ENCODE measurements at regions not wholly inside any gene's neighbourhood (a gene's known extent, or its start where the extent isn't known, plus 50 kb on each side); places are given as distances from the start of the nearest gene placed in this dataset.
"Not testable (repeated sequence)": the region's sequence is repeated elsewhere in the genome, so short reads cannot be mapped to it uniquely, and the experiment has no call there.

DNA sequence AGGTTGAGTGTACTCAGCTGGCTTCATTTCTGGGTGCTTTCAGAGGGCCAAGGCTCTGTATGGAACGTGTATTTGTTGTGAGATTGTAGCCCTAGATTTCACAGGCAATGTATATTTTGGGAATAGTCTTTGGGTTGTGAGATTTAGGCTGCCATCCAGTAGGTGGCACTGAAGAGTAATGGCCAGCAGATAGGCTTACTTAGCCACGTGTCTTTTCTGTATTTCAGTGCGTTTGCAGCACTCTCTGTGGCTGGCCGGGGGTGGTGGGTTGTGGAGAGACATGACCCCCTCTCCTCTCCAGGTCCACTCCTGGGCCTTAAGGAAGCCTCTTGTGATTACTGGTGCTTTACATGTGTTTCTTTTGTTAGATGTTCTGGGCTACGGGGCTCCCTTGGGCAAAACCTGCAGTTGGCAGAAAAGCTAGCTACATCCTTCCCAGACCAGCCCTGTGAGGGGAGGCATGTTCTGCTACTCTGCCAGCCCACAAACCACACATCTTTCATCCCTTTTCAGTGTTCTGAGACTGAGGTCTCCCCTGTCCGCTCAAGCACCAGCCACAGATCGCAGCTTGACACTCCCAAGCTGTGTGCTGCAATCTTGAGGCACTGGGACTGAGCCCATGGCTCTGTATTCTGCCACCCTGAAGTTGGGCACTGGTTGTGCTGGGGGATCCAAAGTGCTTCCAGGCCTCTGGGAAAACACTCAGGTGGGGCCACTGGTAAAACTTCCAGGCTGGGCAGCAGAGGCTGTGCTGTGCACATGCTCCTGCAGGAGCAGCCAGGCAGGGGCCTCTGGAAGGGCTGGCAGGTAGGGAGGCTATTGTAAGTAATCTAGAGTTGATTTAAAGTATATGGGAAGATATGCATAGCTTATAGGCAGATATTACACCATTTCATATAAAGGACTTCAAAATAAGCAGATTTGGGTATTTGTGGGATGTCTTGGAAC lies 1096.8 kb upstream of the PCDH20 start:
- peak; percentile 32 for DNase-seq

DNA sequence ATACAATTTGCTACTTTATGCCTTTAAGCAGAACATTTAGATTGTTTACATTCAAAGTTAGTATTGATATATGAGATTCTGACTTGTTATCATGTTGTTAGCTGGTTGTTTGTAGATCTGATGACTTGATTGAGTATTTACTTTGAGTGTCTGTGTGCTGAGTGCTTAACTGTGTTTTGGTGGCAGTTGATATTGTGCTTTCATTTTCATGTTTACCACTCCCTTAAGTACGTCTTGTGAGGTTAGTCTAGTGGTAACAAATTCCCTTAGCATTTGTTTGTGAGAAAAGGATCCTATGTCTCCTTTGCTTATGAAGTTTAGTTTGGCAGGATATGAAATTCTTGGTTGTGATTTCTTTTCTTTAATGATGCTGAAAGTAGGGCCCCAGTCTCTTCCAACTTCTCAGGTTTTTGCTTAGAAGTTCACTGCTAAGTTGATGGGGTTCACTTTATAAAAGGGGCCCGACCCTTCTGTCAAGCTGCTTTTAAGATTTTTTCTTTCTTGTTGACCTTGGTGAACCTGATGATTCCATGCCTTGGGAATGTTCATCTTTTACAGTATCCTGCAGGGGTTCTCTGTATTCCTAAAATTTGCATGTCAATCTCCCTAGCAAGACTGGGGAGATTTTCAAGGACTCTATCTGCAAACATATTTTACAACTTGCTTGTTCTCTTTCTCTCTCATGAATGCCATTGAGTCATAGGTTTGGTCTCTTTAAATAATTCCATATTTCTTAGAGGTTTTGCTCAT lies 1095.4 kb upstream of the PCDH20 start:
- DNase-seq = no peak

DNA sequence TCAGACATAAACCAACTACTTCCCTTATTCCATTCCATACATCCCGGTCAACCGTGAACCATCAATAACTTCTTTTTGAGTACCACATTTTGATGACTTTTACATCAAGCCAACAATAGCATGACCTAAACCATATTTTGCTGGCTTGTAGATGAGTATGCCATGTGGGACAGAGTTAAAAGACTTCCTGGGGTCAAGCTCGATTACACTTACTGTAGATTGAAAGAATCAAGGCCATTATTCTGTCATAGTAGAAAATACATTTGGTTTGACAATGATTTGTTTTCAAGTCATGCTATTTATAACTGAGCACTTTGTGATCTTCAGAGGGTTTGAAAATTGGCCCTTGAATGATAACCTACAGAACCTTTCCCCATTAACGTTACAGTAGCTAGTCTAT lies 1086.9 kb upstream of the PCDH20 start:
- DNase-seq = no peak

DNA sequence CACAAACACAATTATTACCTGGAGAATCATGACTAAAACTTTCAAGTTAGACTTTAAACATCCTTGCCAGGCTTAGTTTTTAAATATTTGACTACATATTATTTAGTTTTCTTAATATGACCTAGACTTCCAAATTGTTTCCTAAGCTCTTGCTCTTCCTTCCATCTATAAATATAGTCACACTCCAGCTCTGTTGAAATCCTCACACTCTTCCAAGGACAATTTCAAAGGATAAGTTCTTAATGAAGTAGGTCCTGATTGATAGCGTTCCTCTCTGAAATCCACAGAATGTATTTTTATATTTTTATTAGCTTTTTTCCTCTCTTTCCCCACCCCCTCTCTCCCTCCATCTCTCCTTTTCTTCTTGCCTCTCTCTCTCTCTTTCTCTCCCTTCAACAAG lies 1074.1 kb upstream of the PCDH20 start:
- DNase-seq = no peak

DNA sequence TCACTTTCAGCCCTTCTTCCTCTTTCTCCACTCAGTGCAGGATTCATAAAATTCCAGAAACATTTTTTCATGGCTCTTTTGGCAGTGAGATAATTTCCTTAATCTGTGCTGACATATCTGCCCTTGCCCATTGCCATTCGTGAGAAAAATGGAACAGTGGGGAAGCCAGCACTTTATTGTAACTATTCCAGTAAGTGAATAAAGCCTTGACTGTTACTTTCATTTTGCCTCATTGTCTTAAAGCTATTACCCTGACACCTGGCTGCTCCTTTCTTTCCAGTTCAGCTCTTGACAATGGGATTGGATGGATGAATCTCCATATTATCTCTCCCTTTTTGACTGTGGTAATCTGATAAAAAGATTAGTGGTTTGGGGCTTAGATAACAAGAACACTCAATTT lies 1068.1 kb upstream of the PCDH20 start:
- no peak for DNase-seq

DNA sequence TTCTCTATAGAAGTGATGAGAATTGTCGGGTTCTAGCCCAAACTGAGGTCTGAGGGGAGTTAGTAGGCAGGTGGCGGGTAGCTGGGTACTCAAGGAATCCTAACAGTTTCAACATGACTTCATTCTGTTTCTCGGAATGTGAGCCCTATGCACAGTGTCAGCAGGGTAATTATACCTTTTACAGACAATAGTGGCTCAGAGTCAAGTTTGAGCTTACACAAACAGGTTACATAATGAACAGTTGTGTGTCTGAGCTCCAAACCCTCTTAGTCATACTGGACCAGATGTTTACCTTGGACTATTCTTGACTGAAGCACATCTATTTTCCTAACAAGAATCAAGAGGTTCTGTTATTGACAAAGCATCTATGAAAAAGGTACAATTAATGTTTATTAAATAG lies 1066.7 kb upstream of the PCDH20 start:
- DNase-seq = no peak

DNA sequence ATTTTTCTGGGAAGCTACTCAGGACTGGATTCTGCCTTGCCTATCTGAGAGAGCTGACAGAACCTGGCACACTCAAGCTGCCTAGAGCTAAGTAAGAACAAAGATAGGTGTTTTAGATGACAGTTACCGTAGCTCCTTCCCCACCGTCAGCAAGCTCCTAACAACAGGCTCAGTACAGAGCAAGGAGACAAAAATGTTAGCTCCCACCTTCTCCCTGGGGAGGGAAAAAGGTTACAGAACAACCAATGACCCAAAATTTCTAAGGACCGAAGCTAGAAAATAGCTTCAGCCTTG lies 1058.2 kb upstream of the PCDH20 start:
- DNase-seq = no peak

DNA sequence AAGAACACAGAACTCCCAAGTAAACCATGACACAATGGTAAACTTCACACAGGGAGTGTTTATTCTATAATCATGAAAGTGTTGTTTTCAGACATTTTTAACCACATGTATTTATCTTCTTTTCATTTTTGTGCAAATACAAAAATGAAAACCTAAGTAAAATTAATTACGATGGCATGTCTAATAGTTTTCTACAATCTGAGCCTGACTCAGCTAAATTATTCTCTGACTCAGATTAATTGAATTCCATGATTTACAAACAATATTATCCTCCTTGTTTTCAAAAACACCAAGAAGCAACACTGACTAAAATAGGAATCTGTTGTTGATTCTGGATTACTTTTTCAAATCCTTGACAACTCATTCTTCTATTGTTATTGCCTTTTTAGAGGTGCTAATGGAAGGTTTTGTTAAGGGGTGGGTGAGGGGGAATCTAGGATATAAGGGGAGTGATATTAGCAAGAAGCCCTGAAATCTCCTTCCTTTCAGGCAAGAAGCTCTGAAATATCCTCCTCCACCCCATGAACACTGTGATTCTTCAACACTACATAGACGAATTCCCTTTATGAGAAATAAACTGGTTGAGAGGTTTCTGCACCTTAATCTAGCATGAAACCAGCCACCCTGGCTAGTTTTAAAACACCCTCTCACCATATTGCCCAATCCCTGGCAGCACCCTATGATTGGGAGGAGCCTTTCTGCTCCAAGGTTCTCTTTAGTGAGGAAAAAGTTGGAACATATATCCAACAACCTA lies 1057.7 kb upstream of the PCDH20 start:
- no peak for DNase-seq

DNA sequence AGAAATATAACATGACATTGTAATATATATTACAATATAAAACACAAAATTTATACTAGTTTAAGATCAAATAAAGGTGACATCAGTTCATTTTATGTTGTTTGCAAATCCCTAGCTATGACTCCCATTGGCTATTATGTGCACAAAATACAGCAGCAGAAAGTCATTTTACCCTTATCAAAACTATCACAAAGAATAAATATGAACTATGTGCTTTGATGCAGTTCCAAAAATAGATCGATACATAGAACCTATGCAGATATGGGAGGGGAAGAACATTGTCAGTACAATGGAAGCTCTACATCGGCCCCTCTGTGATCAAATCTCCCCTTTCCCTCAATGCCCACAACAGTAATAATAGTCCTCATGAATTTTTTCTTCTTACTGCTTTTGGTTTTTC lies 1038.1 kb upstream of the PCDH20 start:
- DNase-seq = no peak

DNA sequence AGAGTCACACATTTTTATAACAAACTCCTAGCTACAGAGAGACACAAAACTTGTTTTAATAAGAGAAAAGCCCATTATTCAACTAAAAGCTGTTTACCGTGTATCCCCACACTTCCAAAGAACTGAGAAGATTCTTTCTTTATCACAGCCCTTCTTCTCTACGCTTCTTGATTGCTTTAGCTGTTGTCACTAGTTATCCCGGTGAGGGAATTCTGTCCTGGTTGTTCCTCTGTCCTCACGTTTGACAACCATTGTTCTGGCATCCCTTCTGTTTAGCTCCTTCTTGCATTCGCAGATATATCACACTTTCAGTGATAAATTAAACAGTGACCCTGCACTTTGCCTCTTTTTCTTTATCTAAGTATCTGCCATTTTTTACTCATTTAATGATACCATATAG lies 1035.1 kb upstream of the PCDH20 start:
- DNase-seq = no peak

DNA sequence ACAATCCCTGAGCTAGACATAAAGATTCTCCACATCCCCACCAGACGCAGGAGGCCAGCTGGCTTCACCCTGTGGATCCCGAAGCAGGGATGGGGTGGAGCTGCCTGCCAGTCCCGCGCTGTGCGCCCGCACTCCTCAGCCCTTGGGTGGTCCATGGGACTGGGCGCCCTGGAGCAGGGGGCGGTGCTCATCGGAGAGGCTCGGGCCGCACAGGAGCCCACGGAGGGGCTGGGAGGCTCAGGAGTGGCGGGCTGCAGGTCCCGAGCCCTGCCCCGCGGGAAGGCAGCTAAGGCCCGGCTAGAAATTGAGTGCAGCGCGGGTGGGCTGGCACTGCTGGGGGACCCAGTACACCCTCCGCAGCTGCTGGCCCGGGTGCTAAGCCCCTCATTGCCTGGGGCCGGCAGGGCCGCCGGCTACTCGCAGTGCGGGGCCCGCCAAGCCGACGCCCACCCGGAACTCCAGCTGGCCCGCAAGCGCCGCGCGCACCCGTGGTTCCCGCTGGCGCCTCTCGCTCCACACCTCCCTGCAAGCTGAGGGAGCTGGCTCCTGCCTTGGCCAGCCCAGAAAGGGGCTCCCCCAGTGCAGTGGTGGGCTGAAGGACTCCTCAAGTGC lies 1032.2 kb upstream of the PCDH20 start:
- DNase-seq = not testable (repeated sequence)

DNA sequence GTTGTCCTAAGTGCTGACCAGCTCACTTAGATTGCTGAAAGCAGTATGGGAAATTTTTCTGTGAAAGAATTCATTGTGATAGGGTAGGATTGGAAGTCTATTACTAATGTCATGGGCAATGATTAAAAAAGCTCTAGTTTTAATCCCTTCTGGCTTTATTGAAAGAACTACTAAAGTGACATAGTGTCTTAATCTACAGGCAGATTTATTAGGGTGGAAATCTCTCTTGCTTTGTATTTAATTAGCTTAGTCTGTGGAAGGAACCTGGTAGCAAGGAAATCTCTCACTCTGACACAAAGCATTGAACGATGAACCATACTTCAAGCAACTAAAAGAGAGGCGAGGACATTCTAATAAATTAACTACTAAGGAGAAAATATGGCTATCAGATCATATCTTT lies 1029.2 kb upstream of the PCDH20 start:
- DNase-seq = no peak

DNA sequence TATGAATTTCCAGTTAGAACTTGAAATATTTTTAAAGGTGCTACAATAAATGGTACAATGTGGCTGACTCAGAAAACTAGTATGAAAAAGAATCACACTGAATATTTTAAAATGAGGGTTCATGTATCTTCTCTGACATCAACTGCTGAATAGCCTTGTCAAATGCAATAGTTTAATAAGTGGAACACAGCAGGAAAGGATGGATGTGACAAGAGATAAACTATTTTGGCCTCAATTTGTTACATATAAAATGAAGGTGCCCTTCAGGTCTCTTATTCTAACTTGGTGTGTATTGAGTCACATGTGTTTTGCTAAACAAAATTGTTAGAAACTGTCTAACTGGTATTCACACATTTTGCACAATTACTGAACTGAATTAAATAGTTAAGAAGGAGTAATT lies 1018.4 kb upstream of the PCDH20 start:
- no peak for DNase-seq

DNA sequence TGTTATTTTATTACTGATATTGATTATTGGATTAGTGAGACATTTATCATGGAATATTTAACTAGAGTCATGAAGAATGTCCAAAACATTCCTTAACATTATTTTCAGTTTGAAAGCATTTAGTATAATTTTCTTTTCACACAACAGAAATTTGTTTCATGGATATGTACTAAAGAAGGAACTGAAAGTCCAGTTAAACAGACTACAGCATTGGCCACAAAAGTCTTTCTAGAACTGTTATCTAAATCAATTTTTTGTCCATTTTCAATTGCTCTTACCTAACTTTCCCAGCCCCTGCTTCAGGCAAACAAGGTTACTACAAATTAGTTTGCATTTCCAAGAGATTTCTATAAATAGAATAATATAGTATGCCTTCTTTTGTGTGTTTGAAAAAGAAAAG lies 1018.0 kb upstream of the PCDH20 start:
- no peak for DNase-seq

DNA sequence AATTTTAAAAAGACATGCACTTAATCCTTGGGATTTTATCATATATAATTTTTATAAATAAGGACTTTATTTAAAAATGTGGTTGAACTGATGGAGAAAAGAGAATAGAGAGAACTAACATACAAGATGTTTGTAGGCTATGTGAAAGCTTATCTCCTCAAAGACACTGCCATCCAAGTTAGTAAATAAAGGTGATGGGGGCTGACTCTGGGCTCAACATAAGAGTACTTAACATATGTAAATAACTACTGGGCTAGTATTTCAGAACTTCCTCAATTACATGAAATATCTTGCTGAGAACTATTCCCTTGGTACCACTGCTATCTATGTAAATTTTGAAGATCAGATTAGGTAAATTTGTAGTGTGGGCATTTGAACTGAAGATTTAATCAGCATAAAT lies 1017.3 kb upstream of the PCDH20 start:
- no peak for DNase-seq

DNA sequence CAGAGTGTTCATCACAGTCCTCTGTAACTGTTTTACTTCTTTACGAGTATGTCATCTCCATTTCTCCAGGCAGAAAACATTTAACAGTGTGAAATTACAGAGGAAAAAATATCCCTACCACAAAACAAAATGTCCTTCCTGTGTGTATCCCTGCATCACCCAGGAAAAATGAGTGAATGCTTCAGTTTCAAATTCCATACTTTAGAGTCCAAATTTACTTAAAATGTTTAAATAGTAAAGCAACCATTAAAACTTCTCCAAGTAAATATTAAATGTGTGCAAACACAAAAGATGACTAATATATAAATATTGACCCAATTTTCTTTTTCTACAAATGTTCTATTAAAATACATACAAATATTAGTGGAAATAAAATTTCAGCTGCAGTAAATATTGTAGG lies 1016.6 kb upstream of the PCDH20 start:
- DNase-seq = no peak

DNA sequence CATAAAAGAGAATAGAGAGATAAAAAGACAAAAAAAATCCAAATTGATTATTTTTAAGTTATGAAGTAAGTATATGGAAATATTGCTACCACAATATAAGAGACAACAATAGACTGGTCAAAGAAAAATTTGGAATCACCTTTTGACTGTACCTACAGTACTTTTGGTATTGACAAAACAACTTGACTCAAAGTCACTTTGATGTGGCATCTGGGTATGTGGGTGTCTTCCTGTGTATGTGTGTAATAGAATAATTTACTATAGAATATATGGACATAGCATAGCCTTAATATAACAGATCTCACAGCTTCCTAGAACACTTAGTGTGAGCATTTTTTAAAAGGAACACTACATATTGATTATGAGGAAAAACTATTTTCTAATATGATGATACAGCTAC lies 1016.2 kb upstream of the PCDH20 start:
- DNase-seq = no peak

DNA sequence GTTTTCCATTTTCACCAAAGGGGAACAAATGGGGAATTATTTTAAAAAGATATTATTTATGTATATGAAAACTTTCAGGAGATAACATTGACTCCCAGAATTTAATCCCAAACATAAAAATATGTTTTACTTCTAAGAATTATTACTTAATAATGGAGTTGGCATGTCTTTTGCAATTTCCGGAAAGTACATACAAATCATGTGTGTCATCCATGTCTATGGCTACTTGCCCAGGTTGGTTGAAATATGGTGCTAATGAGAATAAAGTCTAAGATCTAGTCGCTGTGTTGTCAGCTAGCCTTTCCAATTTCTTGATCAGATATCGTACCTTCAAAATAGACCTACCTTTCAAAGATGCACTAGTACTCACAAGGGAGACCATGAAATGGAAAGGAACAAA lies 1003.2 kb upstream of the PCDH20 start:
- DNase-seq = no peak

DNA sequence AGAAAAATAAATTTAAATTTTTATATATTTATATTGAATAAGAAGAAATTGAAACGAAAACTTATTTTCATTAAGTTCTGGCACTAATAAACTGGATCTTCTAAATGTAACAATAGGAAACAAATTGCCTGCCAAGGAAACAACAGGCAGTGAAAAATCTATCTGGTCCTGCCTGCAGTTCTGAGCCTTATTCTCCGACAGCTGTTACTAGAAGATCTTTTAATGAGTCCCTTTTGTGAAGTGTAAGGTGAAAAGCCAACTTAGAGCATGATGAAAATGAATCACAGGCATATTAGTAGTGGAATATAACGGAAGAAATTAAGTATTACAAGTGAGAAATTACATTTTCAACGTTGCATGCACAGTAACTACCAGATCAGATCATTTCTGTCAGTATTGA lies 1002.7 kb upstream of the PCDH20 start:
- DNase-seq = no peak

DNA sequence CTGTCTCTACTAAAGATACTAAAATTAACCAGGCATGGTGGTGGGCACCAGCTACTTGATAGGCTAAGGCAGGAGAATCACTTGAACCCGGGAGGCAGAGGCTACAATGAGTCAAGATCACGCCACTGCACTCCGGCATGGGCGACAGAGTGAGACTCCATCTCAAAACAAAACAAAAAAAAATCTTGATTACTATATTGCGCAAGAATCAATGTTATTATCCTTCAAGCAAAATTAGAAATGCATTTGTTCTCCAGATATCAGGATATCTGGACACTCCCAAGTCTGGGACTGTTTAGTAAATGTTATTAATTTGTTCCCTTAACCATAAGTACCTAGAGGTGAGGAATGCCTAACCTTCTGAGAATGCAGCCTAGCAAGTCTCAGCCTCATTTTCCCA lies 992.2 kb upstream of the PCDH20 start:
- DNase-seq = no peak

DNA sequence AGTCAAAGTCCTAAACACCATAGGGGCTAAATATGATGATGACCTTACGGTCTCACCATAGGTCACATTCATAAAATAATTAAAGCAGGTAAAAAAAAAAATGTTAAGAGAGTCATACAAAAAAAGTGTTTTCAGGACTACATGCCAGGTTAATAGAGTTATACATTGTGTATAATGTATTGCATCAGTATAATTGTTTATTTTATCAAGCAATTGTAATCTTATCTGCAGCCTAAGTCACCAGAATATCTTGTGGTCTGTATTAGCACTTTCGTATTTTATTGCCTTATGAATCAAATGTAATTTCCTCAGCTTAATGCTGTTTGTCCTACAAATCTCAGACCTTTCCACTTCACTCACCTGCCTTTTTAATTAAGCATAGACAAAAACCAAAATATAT lies 972.9 kb upstream of the PCDH20 start:
- no peak for DNase-seq

DNA sequence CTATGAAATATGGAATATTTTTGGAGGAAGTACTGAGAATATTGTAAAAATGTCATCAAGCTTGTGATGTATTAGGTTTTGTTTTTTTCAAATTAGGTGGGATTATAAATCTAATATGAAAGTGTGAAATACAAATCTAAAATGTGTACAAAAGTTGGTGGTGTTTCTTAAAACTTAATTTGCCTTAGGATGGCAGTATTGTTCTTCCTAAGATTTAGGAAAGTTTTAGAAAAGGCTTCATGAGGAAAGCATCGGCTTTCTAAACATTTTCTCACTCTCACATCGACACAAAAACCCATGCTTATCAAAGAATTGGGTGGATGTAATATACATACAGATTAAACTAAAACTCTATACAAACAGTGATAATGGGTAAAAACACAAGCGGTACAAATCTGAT lies 972.0 kb upstream of the PCDH20 start:
- no peak for DNase-seq

DNA sequence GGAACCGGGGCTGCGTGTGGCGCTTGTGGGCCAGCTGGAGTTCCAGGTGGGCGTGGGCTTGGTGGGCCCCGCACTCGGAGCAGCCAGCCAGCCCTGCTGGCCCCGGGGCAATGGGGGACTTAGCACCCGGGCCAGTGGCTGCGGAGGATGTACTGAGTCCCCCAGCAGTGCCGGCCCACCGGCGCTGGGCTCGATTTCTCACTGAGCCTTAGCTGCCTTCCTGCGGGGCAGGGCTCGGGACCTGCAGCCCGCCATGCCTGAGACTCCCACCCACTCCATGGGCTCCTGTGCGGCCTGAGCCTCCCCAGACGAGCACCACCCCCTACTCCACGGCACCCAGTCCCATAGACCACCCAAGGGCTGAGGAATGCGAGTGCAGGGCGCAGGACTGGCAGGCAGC lies 963.6 kb upstream of the PCDH20 start:
- not testable (repeated sequence) for DNase-seq

Measured in stimulated activated CD4-positive, alpha-beta T cell treated with anti-CD3 and anti-CD28 coated beads, Interleukin-15, amount 100 ng/mL, for 24 hours (primary cell).